GM12873 (cell line): ENCODE measurements at regions not wholly inside any gene's neighbourhood (a gene's known extent, or its start where the extent isn't known, plus 50 kb on each side); places are given as distances from the start of the nearest gene placed in this dataset.

ENCODE experiments used
- TF ChIP-seq, protein P1 (sequence below): IDR thresholded peaks from 2 replicates; pipeline ENCODE4 v1.5.1; 2012; ENCODE audit warnings: low read depth, mild to moderate bottlenecking, moderate library complexity, low read length, control low read depth; ENCODE audit not compliant: insufficient read depth; ENCODE audit errors: missing control alignments

- TF ChIP-seq, protein P1, sequence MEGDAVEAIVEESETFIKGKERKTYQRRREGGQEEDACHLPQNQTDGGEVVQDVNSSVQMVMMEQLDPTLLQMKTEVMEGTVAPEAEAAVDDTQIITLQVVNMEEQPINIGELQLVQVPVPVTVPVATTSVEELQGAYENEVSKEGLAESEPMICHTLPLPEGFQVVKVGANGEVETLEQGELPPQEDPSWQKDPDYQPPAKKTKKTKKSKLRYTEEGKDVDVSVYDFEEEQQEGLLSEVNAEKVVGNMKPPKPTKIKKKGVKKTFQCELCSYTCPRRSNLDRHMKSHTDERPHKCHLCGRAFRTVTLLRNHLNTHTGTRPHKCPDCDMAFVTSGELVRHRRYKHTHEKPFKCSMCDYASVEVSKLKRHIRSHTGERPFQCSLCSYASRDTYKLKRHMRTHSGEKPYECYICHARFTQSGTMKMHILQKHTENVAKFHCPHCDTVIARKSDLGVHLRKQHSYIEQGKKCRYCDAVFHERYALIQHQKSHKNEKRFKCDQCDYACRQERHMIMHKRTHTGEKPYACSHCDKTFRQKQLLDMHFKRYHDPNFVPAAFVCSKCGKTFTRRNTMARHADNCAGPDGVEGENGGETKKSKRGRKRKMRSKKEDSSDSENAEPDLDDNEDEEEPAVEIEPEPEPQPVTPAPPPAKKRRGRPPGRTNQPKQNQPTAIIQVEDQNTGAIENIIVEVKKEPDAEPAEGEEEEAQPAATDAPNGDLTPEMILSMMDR = no peak
Measured at GRCh38 chr13:62321139-62321538, 905.5 kb upstream of the PCDH20 start.

DNA sequence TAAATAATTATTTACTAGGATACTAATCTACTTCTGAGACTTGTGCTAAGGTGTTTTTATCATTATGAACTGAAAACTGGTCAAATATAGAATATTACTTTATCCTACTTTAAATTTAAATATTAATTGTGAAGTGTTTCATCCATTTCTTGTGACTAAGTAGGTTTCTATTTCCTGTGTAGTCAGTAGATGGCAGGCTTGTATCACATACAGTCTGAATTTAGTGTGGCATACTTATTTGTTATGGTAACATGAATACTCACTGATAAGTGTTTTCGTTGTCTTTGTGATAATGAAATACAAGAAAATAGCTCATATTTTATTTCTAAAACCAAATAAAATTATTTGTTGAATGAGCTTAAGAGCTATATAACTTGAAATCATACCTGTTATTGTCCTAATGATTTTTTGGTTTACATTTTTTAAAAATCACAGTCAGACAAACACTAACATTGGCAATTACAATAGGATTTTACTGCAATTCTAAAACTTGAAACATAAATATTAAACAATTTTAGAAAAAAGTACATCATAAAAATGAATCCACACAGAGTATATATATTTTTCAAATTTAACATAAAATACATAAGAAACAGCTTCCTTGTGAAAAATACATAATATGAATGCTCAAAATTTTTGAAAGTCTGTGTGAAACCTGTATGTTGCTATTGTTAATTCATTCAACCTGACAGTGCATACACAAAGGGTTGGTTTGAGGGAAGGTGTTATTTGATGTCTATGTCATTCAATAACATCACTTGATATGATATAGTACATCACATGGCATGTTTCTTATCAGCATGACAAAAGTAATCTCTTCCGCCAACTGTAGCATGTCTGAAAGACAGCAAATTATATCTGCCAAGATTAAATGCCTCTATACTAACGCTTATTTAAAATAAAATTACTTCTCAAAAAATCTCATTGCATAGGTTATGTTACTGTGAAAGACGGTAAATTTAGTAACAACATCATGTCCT, 904.8 kb upstream of the PCDH20 start:
- TF ChIP-seq, protein P1 = peak; percentile 51

DNA sequence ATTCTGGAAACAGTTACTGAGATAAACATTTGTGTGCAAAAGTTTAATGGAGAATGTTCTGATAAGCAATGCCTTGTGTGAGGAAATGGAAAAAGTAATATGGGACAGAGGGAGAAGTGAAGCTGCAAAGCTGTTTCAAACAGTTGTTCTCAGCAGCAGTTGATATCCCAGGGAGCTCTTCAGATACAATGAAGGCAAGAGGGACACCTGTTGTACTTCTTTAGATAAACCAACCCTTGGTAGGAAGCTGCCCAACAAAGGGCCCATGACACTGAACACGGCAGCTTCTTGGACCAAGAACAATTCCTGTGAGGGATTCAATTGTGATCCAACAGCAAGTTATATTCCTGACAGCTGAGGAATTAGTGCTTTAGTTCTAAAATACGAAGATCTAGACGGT, 894.3 kb upstream of the PCDH20 start:
- TF ChIP-seq, protein P1 = no peak

- TF ChIP-seq, protein P1 = no peak
Measured at GRCh38 chr13:62305756-62306155, 890.1 kb upstream of the PCDH20 start.

GRCh38 chr13:62302341-62302740, 886.7 kb upstream of the PCDH20 start:
- TF ChIP-seq, protein P1 = no peak

DNA sequence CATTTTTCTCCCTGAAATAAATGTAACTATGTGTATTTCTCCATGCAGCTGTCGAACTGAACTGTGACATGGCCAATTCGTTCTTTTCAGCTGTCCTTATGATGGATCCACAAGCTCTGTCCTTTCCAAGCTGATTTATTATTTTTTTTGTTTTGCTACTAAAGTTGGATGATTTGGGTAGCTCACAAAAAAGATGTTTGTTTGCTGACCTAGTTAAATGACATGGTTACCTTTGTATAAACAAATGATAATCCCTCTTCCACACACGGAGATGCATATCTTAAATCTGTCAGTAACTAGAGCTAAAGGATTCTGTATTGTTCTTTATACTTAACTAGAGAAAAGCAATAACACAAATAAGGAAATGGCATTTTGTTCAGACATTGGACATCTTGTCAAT, 884.3 kb upstream of the PCDH20 start:
- TF ChIP-seq, protein P1 = no peak

GRCh38 chr13:62296812-62297211, 881.2 kb upstream of the PCDH20 start:
- TF ChIP-seq, protein P1 = no peak
